ENCODE measurements at regions not wholly inside any gene's neighbourhood (a gene's known extent, or its start where the extent isn't known, plus 50 kb on each side); places are given as distances from the start of the nearest gene placed in this dataset.

GRCh38 chrX:141469469-141469868, 115.1 kb downstream of the SPANXA1 start:
- TF ChIP-seq CTCF (IDR thresholded peaks at IDR 0.05) (no peak), EP300 (IDR thresholded peaks at IDR 0.05) (no peak), POLR2A (IDR thresholded peaks at IDR 0.05) (no peak), POLR2AphosphoS5 (IDR thresholded peaks at IDR 0.05) (no peak)
